Kidney glomerular epithelial cell (primary cell): ENCODE measurements at regions not wholly inside any gene's neighbourhood (a gene's known extent, or its start where the extent isn't known, plus 50 kb on each side); places are given as distances from the start of the nearest gene placed in this dataset.

ENCODE experiments used
- DNase-seq: peaks from one replicate; lab custom pipeline; 2025; lab: John Stamatoyannopoulos, UW

- peak; percentile 53 for DNase-seq
Observed at GRCh38 chr12:130017591-130018449, 114.0 kb upstream of the TMEM132D start.

GRCh38 chr12:130018614-130019013 is 114.8 kb upstream of the TMEM132D start:
- no peak for DNase-seq

GRCh38 chr12:130026608-130027176 is 122.9 kb upstream of the TMEM132D start:
- DNase-seq, result peak; percentile 11

GRCh38 chr12:130027798-130028197 is 124.0 kb upstream of the TMEM132D start:
- DNase-seq, result no peak

- no peak for DNase-seq
Observed at GRCh38 chr12:130029151-130029550, 125.3 kb upstream of the TMEM132D start.

- DNase-seq, result no peak
Observed at GRCh38 chr12:130031041-130031440, 127.2 kb upstream of the TMEM132D start.

- no peak for DNase-seq
Observed at GRCh38 chr12:130031571-130032189, 127.9 kb upstream of the TMEM132D start.

- no peak for DNase-seq
Observed at GRCh38 chr12:130041983-130042812, 120.1 kb upstream of the FZD10 start.

- no peak for DNase-seq
Observed at GRCh38 chr12:130043685-130044406, 118.4 kb upstream of the FZD10 start.

GRCh38 chr12:130044991-130045621 is 117.2 kb upstream of the FZD10 start:
- DNase-seq, result no peak

- DNase-seq, result no peak
Observed at GRCh38 chr12:130049666-130050065, 112.6 kb upstream of the FZD10 start.

- no peak for DNase-seq
Observed at GRCh38 chr12:130051900-130052299, 110.4 kb upstream of the FZD10 start.

- no peak for DNase-seq
Observed at GRCh38 chr12:130053651-130054069, 108.6 kb upstream of the FZD10 start.

- DNase-seq, result no peak
Observed at GRCh38 chr12:130054803-130055202, 107.5 kb upstream of the FZD10 start.

- DNase-seq, result no peak
Observed at GRCh38 chr12:130058926-130059472, 103.3 kb upstream of the FZD10 start.

- DNase-seq, result no peak
Observed at GRCh38 chr12:130063866-130064265, 98.4 kb upstream of the FZD10 start.

GRCh38 chr12:130064999-130065398 is 97.3 kb upstream of the FZD10 start:
- DNase-seq, result no peak

GRCh38 chr12:130066742-130067141 is 95.5 kb upstream of the FZD10 start:
- no peak for DNase-seq

GRCh38 chr12:130068741-130069140 is 93.5 kb upstream of the FZD10 start:
- no peak for DNase-seq

- DNase-seq, result no peak
Observed at GRCh38 chr12:130070126-130070611, 92.1 kb upstream of the FZD10 start.

- DNase-seq, result no peak
Observed at GRCh38 chr12:130073721-130074120, 88.5 kb upstream of the FZD10 start.
